ENCODE measurements at regions not wholly inside any gene's neighbourhood (a gene's known extent, or its start where the extent isn't known, plus 50 kb on each side); places are given as distances from the start of the nearest gene placed in this dataset.

DNA sequence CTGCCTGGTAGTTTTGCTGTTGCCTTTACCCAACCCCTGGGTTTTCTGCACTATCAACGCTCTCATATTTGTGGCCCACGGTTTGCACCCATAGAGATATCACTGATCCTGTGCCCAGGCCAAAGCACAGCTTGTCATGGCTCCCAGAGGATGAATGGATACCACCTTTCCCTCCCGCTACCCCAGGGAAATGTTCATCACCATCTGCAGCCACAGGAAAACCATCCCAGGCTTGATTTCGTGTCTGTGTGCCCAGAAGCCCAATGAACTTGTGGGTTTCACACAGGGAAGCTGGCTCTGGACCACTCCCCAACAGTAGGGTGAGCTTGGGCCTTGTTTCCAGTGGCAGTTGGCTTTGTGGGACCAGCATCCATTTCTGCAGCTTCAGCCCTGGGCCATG lies 143.1 kb upstream of the GDF10 start:
- Histone ChIP-seq H3K27me3 (no peaks in the 10 kb centered on the region), H3K4me3 (no peak overlapping the region), H3K9me3 (peaks cover 6 to 18% (median 14%) of the 10 kb centered on the region in 4 donors), H3K27ac (no peak overlapping the region), H3K36me3 (no peaks in the 10 kb centered on the region), H3K4me1 (peaks cover 0 to 11% (median 0%) of the 10 kb centered on the region in 4 donors)
- DNase-seq: no peak
- intact Hi-C loops (cut with DNase I; ENCODE audit: low total_unique reads): no loop called here
- WGBS, 5 donors: 59 to 64% (median 61%) methylated on average over 4 of the region's 4 CpGs
- TF ChIP-seq, protein P1, sequence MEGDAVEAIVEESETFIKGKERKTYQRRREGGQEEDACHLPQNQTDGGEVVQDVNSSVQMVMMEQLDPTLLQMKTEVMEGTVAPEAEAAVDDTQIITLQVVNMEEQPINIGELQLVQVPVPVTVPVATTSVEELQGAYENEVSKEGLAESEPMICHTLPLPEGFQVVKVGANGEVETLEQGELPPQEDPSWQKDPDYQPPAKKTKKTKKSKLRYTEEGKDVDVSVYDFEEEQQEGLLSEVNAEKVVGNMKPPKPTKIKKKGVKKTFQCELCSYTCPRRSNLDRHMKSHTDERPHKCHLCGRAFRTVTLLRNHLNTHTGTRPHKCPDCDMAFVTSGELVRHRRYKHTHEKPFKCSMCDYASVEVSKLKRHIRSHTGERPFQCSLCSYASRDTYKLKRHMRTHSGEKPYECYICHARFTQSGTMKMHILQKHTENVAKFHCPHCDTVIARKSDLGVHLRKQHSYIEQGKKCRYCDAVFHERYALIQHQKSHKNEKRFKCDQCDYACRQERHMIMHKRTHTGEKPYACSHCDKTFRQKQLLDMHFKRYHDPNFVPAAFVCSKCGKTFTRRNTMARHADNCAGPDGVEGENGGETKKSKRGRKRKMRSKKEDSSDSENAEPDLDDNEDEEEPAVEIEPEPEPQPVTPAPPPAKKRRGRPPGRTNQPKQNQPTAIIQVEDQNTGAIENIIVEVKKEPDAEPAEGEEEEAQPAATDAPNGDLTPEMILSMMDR (IDR thresholded peaks at IDR 0.05): no peak
- no peak for TF ChIP-seq POLR2AphosphoS5 (IDR thresholded peaks at IDR 0.05)
- no peak for TF ChIP-seq EP300 (IDR thresholded peaks at IDR 0.05)

DNA sequence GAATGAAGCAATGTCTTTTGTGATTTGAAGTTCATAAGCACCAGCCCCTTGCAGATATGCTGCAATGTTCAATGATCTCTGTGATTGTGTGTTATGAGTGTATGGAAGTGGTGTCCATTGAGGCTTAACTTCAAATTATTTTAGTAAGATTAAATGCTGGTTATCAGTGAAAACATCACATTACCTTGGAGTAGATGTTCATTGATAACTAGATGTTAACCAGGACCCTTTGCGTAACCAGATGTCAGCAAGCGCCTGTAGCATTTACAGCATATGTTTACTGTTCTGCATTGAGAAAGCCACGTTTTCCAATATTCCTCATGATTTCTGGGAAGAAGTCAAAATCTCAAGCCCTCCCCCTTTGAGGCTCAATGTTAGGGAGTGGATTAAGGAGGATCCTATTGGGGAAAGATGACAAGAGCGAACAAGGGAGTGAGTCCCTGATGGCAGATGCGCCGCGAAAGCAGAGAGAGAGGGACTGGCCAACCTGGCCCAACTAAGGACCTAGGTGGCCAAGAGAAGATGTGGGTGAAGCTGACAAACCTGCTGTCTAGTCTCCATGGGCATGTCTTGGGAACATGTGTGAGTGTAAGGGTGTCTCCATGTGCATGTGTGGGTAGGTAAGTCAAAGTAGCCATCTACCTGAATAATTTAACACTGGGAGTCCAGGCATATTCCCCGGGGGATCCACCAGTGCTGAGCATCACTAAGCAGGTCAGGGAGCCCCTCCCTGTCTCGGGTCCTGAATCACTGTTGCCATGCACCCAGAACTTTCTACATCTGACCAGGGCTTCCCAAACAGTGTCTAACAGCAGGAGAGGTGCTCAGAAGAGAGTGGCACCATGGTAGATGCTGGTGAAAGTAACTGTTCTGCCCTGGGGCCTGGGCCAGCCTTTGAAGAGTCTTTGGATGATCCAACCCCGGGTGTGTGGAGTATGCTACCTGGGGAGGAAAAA lies 141.6 kb upstream of the GDF10 start:
- Histone ChIP-seq H3K4me3 (no peak overlapping the region), H3K36me3 (no peaks in the 10 kb centered on the region), H3K27me3 (no peaks in the 10 kb centered on the region), H3K9me3 (peaks cover 6 to 18% (median 14%) of the 10 kb centered on the region in 4 donors), H3K27ac (no peak overlapping the region), H3K4me1 (peaks cover 0 to 11% (median 0%) of the 10 kb centered on the region in 4 donors)
- DNase-seq: no peak
- intact Hi-C loops (cut with DNase I; ENCODE audit: low total_unique reads): no loop called here
- no peak for TF ChIP-seq POLR2AphosphoS5 (IDR thresholded peaks at IDR 0.05)
- 82 to 87% (median 84%) methylated on average over 10 of the region's 10 CpGs for WGBS, 5 donors

GRCh38 chr10:47159361-47160260 lies 140.4 kb upstream of the GDF10 start:
- Histone ChIP-seq H3K9me3 (peaks cover 6 to 13% (median 10%) of the 10 kb centered on the region in 4 donors), H3K4me3 (no peak overlapping the region), H3K4me1 (peaks cover 0 to 11% (median 0%) of the 10 kb centered on the region in 4 donors), H3K27me3 (peaks cover 0 to under 1% (median 0%) of the 10 kb centered on the region in 3 donors), H3K36me3 (no peaks in the 10 kb centered on the region), H3K27ac (peak overlapping the region in 1 of 5 donors; percentile 67)
- WGBS, 5 donors: 63 to 78% (median 68%) methylated on average over 6 to 7 of the region's 7 CpGs
- peak in 2 of 3 donors; percentile 45 to 58 for TF ChIP-seq POLR2AphosphoS5 (IDR thresholded peaks at IDR 0.05)
- no peak for TF ChIP-seq POLR2A (IDR thresholded peaks at IDR 0.05)
- peak; percentile 51 for TF ChIP-seq EP300 (IDR thresholded peaks at IDR 0.05)
- intact Hi-C loops (cut with DNase I; ENCODE audit: low total_unique reads): no loop called here
- peak in 1 of 2 donors; percentile 51 for DNase-seq

DNA sequence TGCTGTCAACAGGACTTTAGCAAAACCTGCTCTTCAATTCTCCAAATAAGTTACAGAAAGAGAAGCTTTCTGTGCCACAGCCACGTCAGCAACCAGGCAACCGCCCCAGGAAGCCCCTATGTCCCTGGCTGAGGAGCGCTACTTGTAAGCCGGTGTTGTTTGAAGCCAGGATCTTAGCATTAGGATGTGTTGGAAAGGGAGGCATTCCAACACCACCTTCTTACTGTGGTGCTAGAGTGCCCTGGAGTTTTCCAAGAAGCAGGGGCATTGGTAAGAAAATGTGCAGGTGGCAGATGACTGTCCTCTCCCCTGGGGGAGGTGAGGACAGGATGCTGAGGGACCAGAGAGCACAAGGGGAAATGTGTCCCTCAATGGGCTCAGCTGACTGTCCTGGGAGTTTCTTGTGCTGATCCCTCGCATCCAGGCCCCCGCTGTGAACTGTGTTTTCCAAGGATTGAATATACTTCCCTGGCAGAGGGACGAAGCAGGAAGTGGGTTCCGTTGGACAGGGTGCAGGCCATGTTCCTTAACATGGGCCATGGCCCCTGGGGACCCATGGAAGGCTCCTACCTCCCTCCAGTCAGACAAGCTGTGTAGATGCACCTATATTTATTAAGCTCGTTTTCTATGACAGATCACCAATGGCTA lies 139.6 kb upstream of the GDF10 start:
- 73 to 83% (median 76%) methylated on average over 9 of the region's 9 CpGs for WGBS, 5 donors
- H3K4me3 ChIP-seq: no peak overlapping the region
- H3K4me1 ChIP-seq: peaks cover 0 to 18% (median 4%) of the 10 kb centered on the region in 4 donors
- intact Hi-C loops (cut with DNase I; ENCODE audit: low total_unique reads): no loop called here
- peaks cover 0 to 4% (median 3%) of the 10 kb centered on the region in 3 donors for H3K27me3 ChIP-seq
- TF ChIP-seq, protein P1 (IDR thresholded peaks at IDR 0.05): no peak
- DNase-seq: no peak
- peaks cover 0 to 6% (median 3%) of the 10 kb centered on the region in 4 donors for H3K9me3 ChIP-seq
- H3K27ac ChIP-seq: peak overlapping the region in 1 of 5 donors; percentile 67
- no peaks in the 10 kb centered on the region for H3K36me3 ChIP-seq

GRCh38 chr10:47160967-47161366 lies 139.0 kb upstream of the GDF10 start:
- 79 to 86% (median 79%) methylated on average over 4 of the region's 4 CpGs for WGBS, 5 donors
- Histone ChIP-seq H3K4me3 (no peak overlapping the region), H3K9me3 (no peaks in the 10 kb centered on the region), H3K27me3 (peaks cover 0 to 4% (median 3%) of the 10 kb centered on the region in 3 donors), H3K36me3 (no peaks in the 10 kb centered on the region), H3K4me1 (peaks cover 0 to 24% (median 8%) of the 10 kb centered on the region in 4 donors), H3K27ac (peak overlapping the region in 1 of 5 donors; percentile 67)
- intact Hi-C loops (cut with DNase I; ENCODE audit: low total_unique reads): no loop called here
- no peak for DNase-seq
- TF ChIP-seq, protein P1 (IDR thresholded peaks at IDR 0.05): no peak
